NCI-H1417 (cell line): ENCODE measurements at regions not wholly inside any gene's neighbourhood (a gene's known extent, or its start where the extent isn't known, plus 50 kb on each side); places are given as distances from the start of the nearest gene placed in this dataset.
A peak's percentile ranks its signal among the peaks of the same experiment; 100 is the strongest.

Experiments used
- DNase-seq, 3 experiments: peaks; one replicate each; lab custom pipeline; 2025; lab: John Stamatoyannopoulos, UW

DNA sequence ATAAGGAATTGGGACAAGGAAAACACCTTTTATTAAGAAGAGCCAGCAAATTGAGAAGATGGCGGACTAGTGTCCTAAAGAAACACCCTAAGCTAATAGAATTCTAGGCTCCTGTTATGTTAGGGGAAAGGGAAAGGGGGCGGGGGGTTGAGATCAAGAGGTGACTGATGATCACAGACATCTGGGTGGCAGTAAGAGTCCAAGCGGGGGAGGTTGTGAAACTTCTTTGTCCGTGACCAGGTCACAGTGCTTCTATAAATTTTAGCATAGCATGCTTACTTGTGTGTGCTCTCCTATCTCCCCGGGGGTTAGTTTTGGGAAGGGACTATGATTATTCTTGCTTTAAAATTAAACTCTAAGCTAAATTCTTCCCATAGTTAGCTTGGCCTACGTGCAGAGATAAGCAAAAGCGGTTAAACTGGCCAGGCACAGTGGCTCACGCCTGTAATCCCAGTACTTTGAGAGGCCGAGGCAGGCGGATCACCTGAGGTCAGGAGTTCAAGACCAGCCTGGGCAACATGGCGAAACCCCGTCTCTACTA is 262.1 kb downstream of the SKIDA1 start:
- no peak for DNase-seq

DNA sequence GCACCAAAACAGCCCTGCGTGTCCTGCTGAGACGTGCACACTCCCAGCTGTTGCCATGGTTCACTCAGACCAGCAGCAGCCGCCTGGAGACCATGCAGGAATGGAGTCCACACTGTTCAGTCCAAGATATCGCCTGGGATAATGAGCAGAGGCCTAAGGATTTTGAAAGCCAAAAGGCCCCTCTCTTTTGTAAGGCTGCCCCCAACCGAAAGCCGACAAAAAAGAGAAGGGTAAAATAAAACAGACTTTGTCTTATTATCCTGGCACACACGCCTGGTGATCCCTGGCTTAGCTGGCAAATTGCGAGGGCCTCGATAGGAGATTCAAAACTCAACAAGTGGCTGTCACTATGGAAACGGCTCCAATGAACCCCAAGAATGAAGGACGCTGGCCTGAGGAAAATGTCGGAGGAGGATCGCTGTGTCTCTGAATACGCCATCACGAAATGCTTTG is 263.6 kb downstream of the SKIDA1 start:
- peak in 2 of 3 experiments; percentile 4 to 33 for DNase-seq

DNA sequence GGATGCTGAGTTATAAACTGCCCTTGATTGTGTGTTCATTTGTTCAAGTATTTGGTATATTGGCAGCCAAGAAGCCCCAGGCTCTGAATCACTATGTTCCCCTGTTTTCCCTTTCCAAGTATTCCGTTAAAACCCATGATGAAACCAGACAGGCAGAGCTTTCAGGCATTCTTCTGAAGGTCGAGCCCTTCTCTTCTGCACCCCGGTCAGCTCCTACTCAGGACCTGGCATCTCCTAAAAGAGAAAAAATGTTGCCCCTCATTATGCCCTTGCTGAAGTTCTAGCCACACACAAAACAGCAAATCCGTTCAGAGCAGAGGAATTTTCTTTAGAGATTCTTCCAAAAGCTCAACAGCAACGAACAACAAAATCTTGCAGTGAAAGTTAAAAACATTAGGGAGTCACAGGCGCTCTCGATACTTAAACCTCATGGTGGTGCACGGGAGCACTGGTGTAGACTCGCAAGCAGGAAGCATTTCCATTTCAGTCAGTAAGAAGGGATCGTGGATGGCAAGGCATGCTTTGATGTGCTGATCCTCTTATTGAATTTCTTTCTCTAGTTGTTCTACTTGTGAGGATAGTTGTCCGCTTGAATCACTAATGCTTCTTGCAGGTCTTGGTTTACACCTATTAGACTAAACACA is 264.9 kb downstream of the SKIDA1 start:
- DNase-seq: no peak

DNA sequence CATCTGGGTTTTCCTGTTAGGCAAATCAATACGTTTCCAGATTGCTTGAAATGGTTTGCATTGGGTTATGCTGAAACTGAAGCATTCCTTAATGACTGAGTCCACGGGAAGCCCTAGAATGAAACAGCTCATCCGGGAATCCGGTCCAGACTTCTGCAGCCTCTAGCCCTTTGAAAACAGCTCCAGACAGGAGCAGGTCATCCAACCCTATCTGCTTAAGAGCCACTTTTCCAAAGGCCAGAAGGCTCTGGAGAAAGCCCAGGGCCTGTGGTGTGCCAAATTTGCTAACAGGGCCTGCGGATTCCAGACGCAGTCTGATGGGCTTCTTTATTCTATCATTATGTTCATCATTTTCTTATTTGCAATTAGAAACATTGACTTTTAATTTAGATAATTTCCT is 265.4 kb downstream of the SKIDA1 start:
- DNase-seq: no peak

DNA sequence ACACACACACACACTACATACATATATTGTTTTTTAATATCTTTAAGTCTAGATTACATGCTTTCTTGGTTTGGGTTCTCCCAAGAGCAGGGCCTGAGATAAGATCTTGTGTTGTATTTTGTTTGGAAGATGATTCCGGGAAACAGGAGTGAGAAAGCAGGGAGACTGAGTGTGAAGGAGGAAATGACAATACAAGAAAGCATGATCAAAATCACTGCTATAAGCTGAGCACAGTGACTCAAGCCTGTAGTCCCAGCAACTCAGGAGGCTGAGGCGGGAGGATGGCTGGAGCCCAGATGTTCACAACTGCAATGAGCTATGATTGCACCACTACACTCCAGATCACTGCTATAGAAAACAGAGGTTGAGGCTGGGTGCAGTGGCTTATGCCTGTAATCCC is 267.6 kb downstream of the SKIDA1 start:
- no peak for DNase-seq

DNA sequence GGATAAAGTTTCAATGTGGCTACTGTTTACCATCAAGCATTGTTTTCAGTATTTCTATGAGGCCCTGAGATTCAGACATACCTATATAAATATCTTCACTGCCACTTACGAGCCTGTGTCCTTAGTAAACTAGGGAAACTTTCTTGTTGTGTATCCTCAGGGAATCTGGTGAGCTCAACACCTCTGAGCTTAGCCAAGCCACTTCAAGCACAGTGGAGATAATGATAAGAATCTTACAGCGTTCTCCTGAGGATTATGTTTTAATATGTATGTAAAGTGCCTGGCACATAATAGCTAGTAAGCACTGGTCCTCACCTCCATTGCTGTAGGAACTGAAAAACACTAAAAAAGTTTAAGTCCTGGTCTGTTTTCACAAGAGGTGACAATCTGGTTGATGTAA is 268.3 kb downstream of the SKIDA1 start:
- DNase-seq: no peak

DNA sequence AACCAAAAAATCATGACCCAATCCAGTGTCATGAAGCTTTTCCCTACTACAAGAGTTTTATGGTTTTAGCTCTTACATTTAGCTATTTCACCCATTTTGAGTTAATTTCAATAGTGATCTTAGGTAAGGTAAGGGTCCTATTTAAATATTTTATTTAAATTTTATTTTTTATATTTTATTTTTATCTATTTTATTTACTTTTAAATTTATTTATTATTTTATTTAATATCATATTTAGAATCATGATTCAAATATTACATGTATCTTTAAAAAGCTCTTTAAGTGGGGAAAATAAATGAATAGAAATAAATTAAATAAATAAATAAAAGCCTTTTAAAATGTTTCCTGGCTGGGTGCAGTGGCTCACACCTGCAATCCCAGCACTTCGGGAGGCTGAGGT is 276.0 kb downstream of the SKIDA1 start:
- no peak for DNase-seq

DNA sequence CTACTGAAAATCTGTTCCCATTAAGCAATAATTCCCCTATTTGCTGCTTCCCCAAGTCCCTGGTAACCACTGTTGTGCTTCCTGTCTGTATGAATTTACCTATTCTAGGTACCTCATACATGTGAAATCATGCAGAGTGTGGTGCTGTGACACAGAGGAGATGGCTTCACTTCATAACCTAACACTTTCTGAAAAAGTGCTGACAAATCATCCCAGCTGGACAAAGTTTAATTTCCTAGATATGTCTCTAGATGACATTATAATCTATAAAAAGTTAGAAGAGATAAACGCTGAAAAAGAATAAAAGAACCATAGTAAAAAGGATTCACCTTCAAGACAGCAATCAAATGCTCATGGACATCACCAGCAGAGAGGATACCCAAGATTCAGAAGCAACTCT is 277.9 kb downstream of the SKIDA1 start:
- DNase-seq: no peak

DNA sequence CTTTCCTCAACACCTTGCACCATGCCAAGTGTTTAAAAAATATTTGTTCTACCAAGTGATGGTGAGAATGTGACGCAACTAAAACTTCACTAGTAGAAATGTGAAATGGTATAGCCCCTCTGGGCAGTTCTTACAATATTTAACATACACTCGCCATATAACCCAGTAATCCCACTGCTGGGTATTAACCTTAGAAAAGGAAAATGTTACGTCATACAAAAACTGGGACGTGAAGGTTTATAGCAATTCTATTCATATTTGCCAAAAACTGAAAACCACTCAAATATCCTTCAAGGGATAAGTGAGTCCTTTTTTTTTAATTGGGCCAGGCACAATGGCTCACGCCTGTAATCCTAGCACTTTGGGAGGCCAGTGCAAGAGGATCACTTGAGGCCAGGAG is 279.3 kb downstream of the SKIDA1 start:
- no peak for DNase-seq

DNA sequence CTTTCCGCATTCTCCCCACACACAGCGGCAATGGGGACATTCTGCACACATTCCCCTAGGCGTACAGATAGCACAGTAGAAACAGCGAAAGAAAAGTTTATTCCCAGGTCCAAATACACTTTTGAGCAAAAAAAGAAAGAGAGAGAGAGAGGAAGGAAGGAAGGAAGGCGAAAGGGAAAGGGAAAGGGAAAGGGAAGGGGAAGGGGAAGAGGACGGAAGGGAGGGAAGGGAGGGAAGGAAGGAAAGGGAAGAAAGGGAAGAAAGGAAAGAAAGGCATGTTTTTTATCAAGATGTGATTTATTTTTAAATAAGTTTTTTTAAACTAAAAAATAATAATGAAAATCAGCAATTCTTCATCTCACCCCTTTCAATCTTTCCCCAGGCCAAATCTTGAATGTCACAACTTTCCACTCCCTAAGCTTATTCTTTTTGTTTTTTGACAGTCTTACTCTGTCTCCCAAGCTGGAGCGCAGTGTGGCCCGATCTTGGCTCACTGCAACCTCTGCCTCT is 281.7 kb downstream of the SKIDA1 start:
- no peak for DNase-seq

DNA sequence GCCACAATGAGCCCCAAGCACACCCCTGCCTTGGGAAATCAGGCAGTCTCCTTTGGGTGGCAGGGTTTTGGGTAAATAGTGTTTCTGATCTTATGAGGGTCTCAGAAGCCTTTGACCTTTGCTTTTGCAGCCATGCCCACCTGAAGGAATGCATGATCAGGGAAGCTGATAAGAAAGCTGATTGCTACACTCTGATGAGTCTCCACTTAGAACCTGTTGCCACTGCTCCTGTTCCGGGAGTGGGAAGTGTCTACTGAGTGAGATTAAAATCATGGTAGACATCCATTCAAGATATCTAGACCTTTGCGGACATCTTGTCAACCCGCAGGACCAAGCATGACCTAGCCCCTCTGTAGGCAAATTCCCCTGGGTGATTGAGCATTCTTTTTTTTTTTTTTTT is 282.6 kb downstream of the SKIDA1 start:
- no peak for DNase-seq

DNA sequence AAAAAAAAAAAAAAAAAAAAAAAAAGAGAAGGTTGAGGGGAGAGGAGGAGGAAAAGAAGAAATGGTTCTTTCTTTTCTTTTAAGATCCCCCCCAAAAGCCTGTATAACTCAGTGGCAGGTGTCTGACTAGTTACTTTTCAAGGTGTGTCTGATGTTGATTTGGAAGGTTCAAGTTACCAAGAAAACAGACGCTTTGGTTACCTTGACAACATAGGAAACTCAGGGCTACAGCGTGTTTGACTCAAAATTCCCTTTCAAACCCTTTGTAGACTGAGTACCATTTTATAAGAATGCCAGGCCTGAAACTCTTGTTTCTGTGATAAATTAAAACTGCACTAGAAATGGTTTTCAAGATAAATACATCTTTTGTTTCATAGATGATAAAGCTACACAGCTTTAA is 286.8 kb downstream of the SKIDA1 start:
- DNase-seq: peak in 1 of 3 experiments; percentile 4

DNA sequence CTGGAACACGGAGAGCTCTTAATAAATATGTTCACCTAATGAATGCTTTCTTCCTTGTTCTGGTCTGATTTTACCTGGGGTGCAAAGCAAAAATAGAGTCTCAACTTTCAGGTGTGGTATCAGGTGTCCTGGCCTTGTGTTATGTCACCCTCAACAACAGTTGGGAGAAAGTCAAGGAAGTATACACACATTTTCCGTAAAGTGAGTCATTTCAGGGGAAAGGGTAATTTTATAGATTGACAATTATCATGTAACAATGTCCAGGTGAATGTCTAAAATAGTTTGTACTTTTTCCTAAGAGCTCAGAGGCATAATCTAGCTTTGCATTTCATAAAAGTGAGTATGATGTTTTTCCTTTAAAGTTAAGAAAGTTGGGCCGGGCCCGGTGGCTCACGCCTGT is 287.4 kb downstream of the SKIDA1 start:
- no peak for DNase-seq

DNA sequence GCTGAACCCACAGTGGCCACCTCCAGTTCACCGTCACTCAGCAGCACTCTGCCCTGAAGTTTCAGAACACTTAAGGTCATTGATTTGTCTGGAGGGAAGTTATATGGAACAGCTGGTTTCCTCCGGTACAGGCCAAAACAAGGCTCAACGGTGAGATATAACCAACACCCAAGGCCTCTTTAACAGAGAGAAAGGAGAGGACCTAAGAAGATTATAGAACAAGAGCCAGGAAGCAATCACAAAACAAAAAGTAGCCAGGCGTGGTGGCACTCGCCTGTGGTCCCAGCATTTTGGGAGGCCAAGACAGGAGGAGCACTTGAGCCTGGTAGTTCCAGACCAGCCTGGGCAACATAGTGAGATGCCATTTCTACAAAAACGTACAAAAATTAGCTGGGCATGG is 290.7 kb downstream of the SKIDA1 start:
- no peak for DNase-seq

DNA sequence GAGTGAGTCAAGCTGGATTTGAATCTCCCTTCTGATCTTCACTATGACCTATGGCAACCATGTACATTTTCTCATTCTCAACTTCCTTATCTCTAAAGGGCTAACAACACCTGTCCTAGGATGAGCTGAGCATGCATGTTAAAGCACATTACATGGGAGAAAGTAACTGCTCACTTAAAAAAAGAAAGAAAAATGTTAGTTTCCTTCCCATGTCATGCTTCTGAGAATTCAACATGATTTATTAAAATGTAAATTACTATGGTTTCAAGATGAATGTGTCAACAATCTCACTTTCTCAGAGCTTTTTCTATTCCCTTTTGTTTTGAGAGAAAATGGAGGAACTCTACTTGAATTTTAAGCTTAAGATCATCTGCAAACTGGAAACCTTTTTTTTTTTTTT is 295.3 kb downstream of the SKIDA1 start:
- DNase-seq: no peak

DNA sequence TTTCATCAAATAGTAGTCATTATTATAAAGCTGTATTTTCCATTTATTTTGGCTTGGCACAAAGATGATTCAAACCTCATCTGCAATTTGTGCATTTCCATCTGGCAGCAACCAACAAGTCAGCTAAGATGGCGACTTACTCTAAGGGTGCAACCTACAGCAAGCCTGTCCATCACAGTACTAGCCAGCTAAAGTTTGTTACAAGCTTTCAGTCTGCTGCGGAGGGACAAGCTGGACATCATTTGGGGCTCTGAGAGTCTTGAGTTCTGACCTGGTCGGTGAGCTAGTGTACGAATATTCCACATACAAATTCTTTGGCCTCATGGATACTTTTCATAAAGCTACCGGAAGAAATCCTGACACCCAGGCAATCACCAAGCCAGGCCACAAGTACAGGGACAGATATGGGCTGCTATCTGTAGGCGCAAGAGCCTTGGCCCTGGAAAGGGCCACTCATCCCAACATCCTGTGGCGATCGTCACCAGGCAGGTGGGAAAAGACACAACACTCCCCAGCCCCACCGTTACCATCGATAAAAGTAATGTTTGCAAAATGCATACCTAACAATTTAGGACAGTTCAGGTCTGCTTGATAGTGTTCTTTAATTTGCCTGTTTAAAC is 307.6 kb downstream of the SKIDA1 start:
- DNase-seq: no peak

DNA sequence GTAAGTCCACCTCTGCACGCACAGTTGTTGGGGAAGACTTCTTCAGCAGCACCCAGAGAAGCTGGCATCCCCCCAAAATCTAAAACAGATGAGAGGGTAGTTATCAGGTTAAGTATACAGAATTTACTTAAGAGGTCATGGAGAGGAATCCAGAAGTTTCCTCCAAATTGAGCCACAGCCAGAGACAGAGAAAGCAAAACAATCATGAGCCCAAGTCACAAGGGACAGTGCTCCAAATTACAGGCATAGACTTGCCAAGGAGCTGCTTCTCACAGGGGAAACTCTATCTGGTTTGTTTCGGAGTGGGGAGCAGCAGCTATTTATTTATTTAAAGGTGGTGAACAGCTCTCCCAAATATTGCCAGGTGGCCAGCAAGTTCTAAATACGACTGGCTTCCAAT is 308.4 kb downstream of the SKIDA1 start:
- no peak for DNase-seq

DNA sequence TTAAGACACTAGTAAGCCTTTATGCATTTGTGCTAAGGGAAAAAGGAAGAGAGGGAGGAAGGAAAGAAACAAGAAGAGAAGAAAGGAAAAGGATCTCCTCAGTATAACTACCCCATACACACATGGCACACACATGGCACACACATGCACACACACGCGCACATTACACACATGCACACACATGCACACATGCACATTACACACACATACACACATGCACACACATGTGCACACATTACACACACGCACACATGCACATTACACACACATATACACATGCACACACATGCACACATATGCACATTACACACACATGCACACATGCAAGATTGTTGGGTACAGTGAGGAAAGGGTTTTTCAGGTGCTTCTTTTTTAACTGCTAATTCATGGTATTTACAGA is 311.2 kb downstream of the SKIDA1 start:
- no peak for DNase-seq

DNA sequence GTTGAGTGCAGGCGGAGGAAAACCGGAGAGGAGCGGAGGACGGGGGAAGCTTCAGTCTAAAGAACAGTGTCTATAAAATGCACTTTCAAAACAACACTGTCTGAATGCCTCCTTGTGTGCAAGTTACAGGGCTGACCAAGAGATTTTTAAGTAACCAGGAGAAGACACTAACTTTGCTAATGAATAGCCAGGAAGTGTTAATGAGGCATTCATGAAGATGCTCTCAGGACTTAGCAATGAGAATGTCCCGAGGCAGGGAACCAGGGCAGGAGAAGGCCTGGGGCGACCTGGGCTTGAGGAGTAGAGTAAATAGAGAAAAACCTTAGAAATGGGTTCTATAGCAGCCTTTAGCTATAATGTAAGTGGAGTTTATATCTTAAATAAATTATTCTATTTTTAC is 312.1 kb downstream of the SKIDA1 start:
- no peak for DNase-seq

DNA sequence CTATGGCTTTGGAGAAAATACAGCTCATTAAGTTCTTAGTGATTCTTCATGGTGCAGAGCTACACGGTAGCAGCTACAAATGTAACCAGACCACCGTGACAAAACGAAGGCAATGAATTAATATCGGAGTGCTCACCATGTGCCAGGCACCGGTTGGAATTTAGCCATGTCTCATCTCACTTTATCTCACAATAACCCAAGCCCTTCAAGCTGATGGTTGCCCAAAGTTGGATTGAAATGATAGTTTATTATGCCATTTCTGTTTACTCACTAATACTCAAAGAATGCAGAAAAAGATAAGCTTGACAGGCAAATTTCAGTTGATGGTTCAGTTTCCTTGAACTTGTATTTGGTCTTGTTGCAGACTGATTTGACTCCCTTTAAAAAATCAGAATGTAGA is 312.6 kb downstream of the SKIDA1 start:
- DNase-seq: no peak

DNA sequence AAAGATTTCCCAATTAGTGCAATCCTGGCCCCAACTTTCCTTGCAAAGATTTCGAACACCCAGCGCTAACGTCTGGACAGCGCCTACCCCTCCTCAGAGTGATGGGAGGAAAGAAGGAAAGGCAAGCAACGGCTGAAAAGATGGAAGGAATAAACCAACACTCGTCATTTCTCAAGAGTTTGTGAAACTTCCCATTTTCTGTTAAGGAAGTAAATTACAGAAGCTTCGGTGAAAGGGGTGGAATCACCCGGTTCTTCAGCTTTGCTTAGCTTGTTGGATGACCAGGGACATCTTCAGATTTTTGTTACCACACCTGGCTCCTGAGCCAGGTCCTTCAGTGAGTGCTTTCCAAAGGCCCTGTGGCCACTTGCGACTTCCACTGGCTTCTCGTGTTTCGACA is 313.1 kb downstream of the SKIDA1 start:
- no peak for DNase-seq

DNA sequence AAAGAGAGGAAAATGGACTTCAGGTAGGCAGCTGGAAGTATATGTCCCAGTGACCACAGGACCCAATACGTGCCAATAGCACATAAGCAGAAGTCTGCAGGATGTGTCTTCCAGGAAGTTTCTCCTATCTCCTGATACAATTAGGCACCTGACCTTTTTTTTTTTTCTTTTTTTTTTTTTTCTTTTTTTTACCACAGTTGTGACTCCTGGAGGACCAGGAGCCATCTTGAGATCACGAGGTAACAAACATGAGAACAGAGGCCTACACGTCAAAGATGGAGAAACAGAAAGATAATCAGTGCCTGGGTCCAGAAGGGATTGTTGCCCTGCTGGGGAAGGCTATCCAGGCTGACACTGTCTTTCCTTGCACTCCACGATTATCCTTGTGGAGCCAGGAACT is 312.4 kb upstream of the NEBL start:
- DNase-seq: no peak

DNA sequence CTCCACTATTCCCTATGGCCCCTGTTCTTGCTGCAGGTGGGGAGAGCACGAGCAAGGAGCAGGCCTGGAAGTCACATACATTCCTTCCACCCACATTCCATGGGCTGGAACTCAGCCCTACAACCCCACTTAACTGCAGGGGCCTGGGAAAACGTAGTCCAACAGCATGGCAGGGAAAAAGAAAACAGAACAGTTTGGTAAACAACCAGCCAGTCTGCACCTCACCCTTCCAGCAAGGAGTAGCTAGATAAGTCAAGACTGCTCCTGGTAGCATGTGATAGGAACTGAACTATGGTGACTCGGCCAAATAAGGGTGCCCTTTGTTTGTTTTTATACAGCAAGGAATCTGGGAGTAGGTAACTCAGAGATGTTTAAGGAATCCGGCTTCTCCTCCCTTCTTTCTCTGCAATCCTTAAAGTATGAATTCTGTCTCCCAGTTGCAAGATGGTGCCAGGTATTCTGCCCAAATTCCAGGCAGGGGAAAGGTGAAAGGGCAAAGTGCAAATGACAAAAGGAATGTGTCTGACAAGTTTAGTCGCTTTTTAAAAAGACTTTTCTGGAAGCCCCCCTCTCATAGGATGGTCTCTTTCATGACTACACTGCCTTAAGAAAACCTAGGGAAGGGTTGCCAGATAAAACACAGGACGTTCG is 311.7 kb upstream of the NEBL start:
- no peak for DNase-seq
